ENCODE measurements at regions not wholly inside any gene's neighbourhood (a gene's known extent, or its start where the extent isn't known, plus 50 kb on each side); places are given as distances from the start of the nearest gene placed in this dataset.

GRCh38 chr4:56240554-56241174 lies 146.6 kb downstream of the AASDH start:
- DNase-seq, result no peak

- no peak for DNase-seq
Measured at GRCh38 chr4:56238251-56238650, 149.0 kb downstream of the AASDH start.

- no peak for DNase-seq
Measured at GRCh38 chr4:56235725-56236124, 151.6 kb downstream of the AASDH start.

- no peak for DNase-seq
Measured at GRCh38 chr4:56235011-56235410, 152.3 kb downstream of the AASDH start.

- no peak for DNase-seq
Measured at GRCh38 chr4:56234098-56234497, 153.2 kb downstream of the AASDH start.

GRCh38 chr4:56231410-56231809 lies 155.9 kb downstream of the AASDH start:
- DNase-seq, result no peak

- DNase-seq, result no peak
Measured at GRCh38 chr4:56229947-56230346, 157.3 kb downstream of the AASDH start.

- no peak for DNase-seq
Measured at GRCh38 chr4:56227301-56227835, 159.9 kb downstream of the AASDH start.

GRCh38 chr4:56226579-56226978 lies 160.7 kb downstream of the AASDH start:
- DNase-seq, result no peak

- DNase-seq, result no peak
Measured at GRCh38 chr4:56224641-56225040, 162.7 kb downstream of the AASDH start.

- DNase-seq, result no peak
Measured at GRCh38 chr4:56222514-56222913, 164.8 kb downstream of the AASDH start.

- DNase-seq, result no peak
Measured at GRCh38 chr4:56220261-56220660, 167.0 kb downstream of the AASDH start.

- DNase-seq, result no peak
Measured at GRCh38 chr4:56219447-56219846, 167.8 kb downstream of the AASDH start.

GRCh38 chr4:56218230-56218895 lies 168.9 kb downstream of the AASDH start:
- no peak for DNase-seq

GRCh38 chr4:56217343-56217890 lies 169.9 kb downstream of the AASDH start:
- no peak for DNase-seq

- DNase-seq, result peak; percentile 38
Measured at GRCh38 chr4:56215901-56216300, 171.4 kb downstream of the AASDH start.

- DNase-seq, result no peak
Measured at GRCh38 chr4:56215141-56215783, 172.0 kb downstream of the AASDH start.

GRCh38 chr4:56213543-56213942 lies 173.7 kb downstream of the AASDH start:
- DNase-seq, result no peak

- DNase-seq, result no peak
Measured at GRCh38 chr4:56212774-56213173, 174.5 kb downstream of the AASDH start.

- no peak for DNase-seq
Measured at GRCh38 chr4:56211202-56211601, 176.1 kb downstream of the AASDH start.

- DNase-seq, result no peak
Measured at GRCh38 chr4:56210397-56210796, 176.9 kb downstream of the AASDH start.

GRCh38 chr4:56209767-56210166 lies 177.5 kb downstream of the AASDH start:
- DNase-seq, result no peak

- no peak for DNase-seq
Measured at GRCh38 chr4:56208103-56208502, 179.2 kb downstream of the AASDH start.

- no peak for DNase-seq
Measured at GRCh38 chr4:56206258-56206657, 181.0 kb downstream of the AASDH start.

Data from left hindlimb (tissue), 1 donor.